GM13977 (cell line): ENCODE measurements at regions not wholly inside any gene's neighbourhood (a gene's known extent, or its start where the extent isn't known, plus 50 kb on each side); places are given as distances from the start of the nearest gene placed in this dataset.

ENCODE experiments used
- DNase-seq: peaks from one replicate; pipeline ENCODE4 v3.0.0; 2012; ENCODE audit warnings: low spot score
- CTCF ChIP-seq: IDR thresholded peaks from 2 replicates; pipeline ENCODE4 v1.5.1; 2012; ENCODE audit warnings: mild to moderate bottlenecking, control low read depth; ENCODE audit not compliant: insufficient read depth; ENCODE audit errors: extremely low read depth, missing control alignments
- in situ Hi-C: fragments of 300-500 bp; cut with MboI; formaldehyde crosslinking; loops from one replicate; pipeline ENCODE4 v1.12.0; 2022; ENCODE audit warnings: low sequenced_read_pairs, low pct_unique_long_range_greater_than_20kb, mixed read lengths, inconsistent platforms; ENCODE audit not compliant: unreplicated experiment

DNA sequence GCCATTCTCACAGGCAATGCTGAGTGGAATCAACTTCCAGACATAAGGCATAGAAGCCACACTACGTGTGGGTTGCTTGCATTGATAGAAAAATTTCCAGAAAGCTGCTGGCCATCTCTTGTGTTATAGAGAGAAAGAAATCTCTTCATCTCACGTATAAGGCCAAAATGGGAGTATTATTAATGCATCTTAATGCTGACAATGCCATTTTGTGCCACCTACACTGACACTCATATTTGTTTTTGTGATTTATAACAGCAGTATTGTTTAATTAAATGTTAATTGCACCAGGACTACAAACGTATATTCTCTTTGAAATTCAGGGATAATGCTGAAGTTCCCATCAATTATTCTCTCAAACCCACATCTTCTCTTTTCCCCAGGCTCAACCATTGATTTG, 56.1 kb upstream of the TMEM132D start:
- no peak for DNase-seq
- in situ Hi-C loops, result no loop called here
- TF ChIP-seq CTCF, result no peak

DNA sequence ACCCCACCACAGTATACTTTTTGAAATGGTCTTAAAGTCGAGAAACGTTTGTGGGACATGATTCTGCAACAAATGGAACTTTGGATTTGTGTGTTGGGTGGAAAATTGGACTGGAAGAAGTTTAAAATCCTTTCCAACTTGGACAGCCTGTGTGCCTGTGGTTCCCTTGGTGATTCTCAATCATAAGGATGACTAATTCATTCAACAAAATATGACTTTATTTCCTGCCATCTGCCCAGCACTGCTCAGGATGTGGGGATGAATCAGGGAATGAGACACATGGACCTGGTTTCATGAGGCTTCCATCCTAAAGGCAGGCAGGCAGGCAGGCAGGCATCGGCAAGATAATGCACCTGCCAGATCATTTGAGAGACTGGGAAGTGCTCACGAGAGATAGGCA, 57.3 kb upstream of the TMEM132D start:
- TF ChIP-seq CTCF, result no peak
- no peak for DNase-seq
- in situ Hi-C loops, result no loop called here

GRCh38 chr12:129961856-129962255, 58.0 kb upstream of the TMEM132D start:
- TF ChIP-seq CTCF, result no peak
- in situ Hi-C loops, result no loop called here
- no peak for DNase-seq

GRCh38 chr12:129964300-129964699, 60.5 kb upstream of the TMEM132D start:
- in situ Hi-C loops, result no loop called here
- no peak for TF ChIP-seq CTCF
- no peak for DNase-seq

DNA sequence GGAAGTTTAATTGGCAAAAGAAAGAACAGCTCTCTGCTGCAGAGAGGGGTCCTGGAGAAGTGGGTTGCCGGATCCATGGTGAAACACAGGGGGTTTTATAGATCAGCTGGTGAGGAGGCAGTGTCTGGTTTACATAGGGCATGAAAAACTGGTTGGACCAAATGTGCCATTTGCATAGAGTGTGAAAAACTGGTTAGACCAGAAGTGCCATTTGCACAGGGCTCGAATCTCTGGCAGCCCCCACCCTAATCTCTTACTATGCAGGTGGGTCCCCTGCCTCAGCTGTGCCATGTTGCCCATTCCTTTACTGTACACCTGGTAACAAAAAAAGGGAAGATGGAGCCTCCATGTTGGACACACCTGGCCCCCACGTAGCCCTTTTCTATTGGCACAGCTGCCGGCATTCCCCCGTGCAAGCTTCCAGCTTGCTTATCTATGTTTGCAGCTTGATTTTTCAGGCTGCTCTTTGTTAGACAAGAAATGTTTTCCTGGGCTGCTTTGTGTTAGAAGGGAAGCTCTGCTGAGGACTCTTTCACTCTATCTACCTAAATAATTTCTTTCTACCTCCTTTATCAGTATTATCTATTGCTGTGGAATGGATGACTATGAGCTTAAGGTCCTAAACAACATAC, 61.1 kb upstream of the TMEM132D start:
- DNase-seq, result no peak
- no peak for TF ChIP-seq CTCF

DNA sequence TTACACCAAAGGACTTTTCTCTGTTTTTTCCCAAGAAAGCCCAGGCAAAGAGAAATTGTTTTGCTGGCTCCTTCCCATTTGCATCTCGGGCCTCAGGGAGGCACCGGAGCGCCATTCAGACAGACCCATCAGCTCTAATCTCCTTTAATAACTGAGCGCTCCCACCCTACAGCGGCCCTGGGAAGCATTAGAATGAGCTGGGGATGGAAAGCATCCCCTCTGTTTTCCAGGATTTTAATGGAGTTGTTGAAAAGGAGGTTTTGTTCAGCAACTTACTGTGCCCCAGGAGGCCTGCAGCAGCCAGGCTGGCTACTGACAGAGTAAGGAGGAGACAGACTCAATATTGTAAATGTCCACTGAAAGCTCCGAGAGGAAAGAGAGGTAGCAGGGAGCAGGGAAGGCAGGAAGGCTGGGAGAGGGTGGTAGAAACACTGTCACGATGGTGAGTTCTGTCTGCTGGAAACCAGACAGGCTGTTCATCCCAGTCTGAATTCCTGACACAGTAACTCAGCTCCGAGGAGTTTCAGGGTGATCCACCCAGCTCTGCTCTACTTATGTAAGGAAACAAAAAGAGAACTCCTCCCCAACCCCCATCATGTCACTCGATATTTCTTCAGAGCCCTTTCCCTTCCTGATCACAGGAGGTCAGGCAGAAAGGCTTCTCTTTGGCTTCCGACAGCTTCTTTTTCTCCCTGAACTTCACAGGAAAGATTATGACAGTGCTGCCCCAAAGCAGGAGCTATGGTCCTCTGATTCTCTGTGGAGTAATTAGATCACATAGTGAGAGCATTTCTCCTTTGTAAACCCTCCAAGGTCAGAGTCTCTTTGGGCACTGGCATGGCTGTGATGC, 62.5 kb upstream of the TMEM132D start:
- DNase-seq, result no peak
- no peak for TF ChIP-seq CTCF
- in situ Hi-C loops, result no loop called here

More for the DNA sequence above, 61.1 kb upstream of the TMEM132D start:
- in situ Hi-C loops, result no loop called here
